H1 (cell line): ENCODE measurements at regions not wholly inside any gene's neighbourhood (a gene's known extent, or its start where the extent isn't known, plus 50 kb on each side); places are given as distances from the start of the nearest gene placed in this dataset.

ENCODE experiments used
- CTCF ChIA-PET: fragments of 300-600 bp; sonication (Branson Sonifier 250); formaldehyde crosslinking; loops from one replicate; lab custom pipeline; 2021; ENCODE audit not compliant: partially characterized antibody; lab: Charles Lee
- POLR2A ChIA-PET: fragments of 300-600 bp; sonication (Branson Sonifier 250); formaldehyde crosslinking; loops from one replicate; lab custom pipeline; 2021; ENCODE audit warnings: inconsistent platforms; ENCODE audit not compliant: partially characterized antibody; lab: Charles Lee
- DNase-seq, 2 experiments: peaks; one replicate each; pipeline versions ENCODE4 v3.0.0 to v3.0.0-alpha.2; 2010 to 2022; ENCODE audit warnings: low spot score in 2 of 2, low read depth in 1 of 2, mixed read lengths in 1 of 2
- FAIRE-seq: peaks from 2 replicates; lab custom pipeline; 2011; peaks lifted over from hg19 to GRCh38; lab: Jason Lieb, UNC
- H2AFZ ChIP-seq: 2 replicates; pipeline ENCODE4 v1.8.1; 2012; ENCODE audit warnings: low read length, inconsistent platforms
- H2AK5ac ChIP-seq: 2 replicates; pipeline ENCODE4 v1.6.1; 2013; ENCODE audit warnings: low read depth, low read length
- H2BK120ac ChIP-seq: replicated peaks from 2 replicates; pipeline ENCODE3; 2013; ENCODE audit warnings: low read depth, low read length, inconsistent platforms
- H2BK12ac ChIP-seq: 2 replicates; pipeline ENCODE4 v1.6.1; 2013; ENCODE audit warnings: low read depth, low read length
- H2BK15ac ChIP-seq: 2 replicates; pipeline ENCODE4 v1.6.1; 2013; ENCODE audit warnings: low read length
- H2BK20ac ChIP-seq: 2 replicates; pipeline ENCODE4 v1.6.1; 2013; ENCODE audit warnings: low read length
- H2BK5ac ChIP-seq: 2 replicates; pipeline ENCODE4 v1.6.1; 2013; ENCODE audit warnings: low read depth, low read length
- H3K14ac ChIP-seq: 2 replicates; pipeline ENCODE4 v1.6.1; 2013; ENCODE audit warnings: inconsistent platforms; ENCODE audit not compliant: insufficient read length
- H3K18ac ChIP-seq: 2 replicates; pipeline ENCODE4 v1.6.1; 2013; ENCODE audit warnings: low read length; ENCODE audit errors: extremely low read depth
- H3K23ac ChIP-seq: 2 replicates; pipeline ENCODE4 v1.6.1; 2013; ENCODE audit warnings: inconsistent platforms; ENCODE audit not compliant: insufficient read length
- H3K23me2 ChIP-seq: 2 replicates; pipeline ENCODE4 v1.6.1; 2013; ENCODE audit warnings: low read depth, low read length
- H3K27ac ChIP-seq: 2 replicates; pipeline ENCODE4 v1.6.1; 2011; ENCODE audit warnings: low read depth, low read length, inconsistent platforms
- H3K27me3 ChIP-seq, 4 experiments: replicated peaks in 1 of 4; 1 replicate in 1 of 4; 2 replicates in 3 of 4; pipeline versions ENCODE4 v1.6.1 to v1.8.1; 2011 to 2013; ENCODE audit warnings: low read length in 3 of 4, mild to moderate bottlenecking in 3 of 4, inconsistent platforms in 2 of 4, mixed read lengths in 2 of 4, moderate library complexity in 1 of 4; ENCODE audit not compliant: control insufficient read depth in 3 of 4, insufficient read depth in 3 of 4; ENCODE audit errors: extremely low read depth in 1 of 4
- H3K36me3 ChIP-seq, 4 experiments: 2 replicates each; pipeline versions ENCODE4 v1.6.1 to v1.8.1; 2011 to 2013; ENCODE audit warnings: mild to moderate bottlenecking in 4 of 4, low read length in 3 of 4, moderate library complexity in 2 of 4, control low read depth in 1 of 4, inconsistent platforms in 1 of 4; ENCODE audit not compliant: insufficient read depth in 4 of 4, control insufficient read depth in 2 of 4
- H3K4ac ChIP-seq: replicated peaks from 2 replicates; pipeline ENCODE3; 2013; ENCODE audit warnings: low read length, low read depth, mixed read lengths, inconsistent platforms; ENCODE audit not compliant: insufficient read length
- H3K4me1 ChIP-seq, 4 experiments: replicated peaks in 1 of 4; 1 replicate in 1 of 4; 2 replicates in 3 of 4; pipeline versions ENCODE4 v1.6.1 to v1.8.1; 2011 to 2013; ENCODE audit warnings: low read length in 3 of 4, inconsistent platforms in 2 of 4, mixed read lengths in 1 of 4; ENCODE audit not compliant: insufficient read depth in 4 of 4, control insufficient read depth in 3 of 4
- H3K4me2 ChIP-seq, 2 experiments: 2 replicates each; pipeline versions ENCODE4 v1.6.1 to v1.8.1; 2011 to 2013; ENCODE audit warnings: low read depth in 2 of 2, low read length in 2 of 2, control low read depth in 1 of 2, inconsistent platforms in 1 of 2, mild to moderate bottlenecking in 1 of 2; ENCODE audit not compliant: insufficient read depth in 1 of 2
- H3K4me3 ChIP-seq, 4 experiments: fragments of 200-600, 300-600 bp in 1 of 4; sonication (generic), shearing (Covaris generic), sonication (Bioruptor Twin) in 1 of 4; 2 replicates each; pipeline versions ENCODE4 v1.5.1 to v1.8.1; 2011 to 2016; ENCODE audit warnings: low read length in 4 of 4, low read depth in 3 of 4, control low read depth in 2 of 4, inconsistent platforms in 2 of 4, mild to moderate bottlenecking in 2 of 4, mixed read lengths in 1 of 4, moderate library complexity in 1 of 4; ENCODE audit not compliant: insufficient read depth in 2 of 4; ENCODE audit errors: extremely low read depth in 1 of 4
- H3K56ac ChIP-seq: replicated peaks from 2 replicates; pipeline ENCODE3; 2013; ENCODE audit warnings: low read depth, mild to moderate bottlenecking, mixed read lengths, low read length, inconsistent platforms; ENCODE audit not compliant: insufficient read length
- H3K79me1 ChIP-seq: 2 replicates; pipeline ENCODE4 v1.6.1; 2013; ENCODE audit warnings: low read depth, low read length, control low read depth
- H3K79me2 ChIP-seq, 2 experiments: 2 replicates each; pipeline versions ENCODE4 v1.6.1 to v1.8.1; 2012 to 2013; ENCODE audit warnings: low read length in 2 of 2, mild to moderate bottlenecking in 2 of 2, inconsistent platforms in 1 of 2; ENCODE audit not compliant: insufficient read depth in 2 of 2, control insufficient read depth in 1 of 2
- H3K9ac ChIP-seq, 4 experiments: replicated peaks in 1 of 4; 1 replicate in 1 of 4; 2 replicates in 3 of 4; pipeline versions ENCODE4 v1.6.1 to v1.8.1; 2011 to 2013; ENCODE audit warnings: low read depth in 3 of 4, low read length in 3 of 4, control low read depth in 2 of 4, mild to moderate bottlenecking in 2 of 4, moderate library complexity in 2 of 4, inconsistent platforms in 1 of 4; ENCODE audit errors: extremely low read depth in 1 of 4
- H3K9me3 ChIP-seq, 2 experiments: 2 replicates each; pipeline versions ENCODE4 v1.6.1 to v1.8.1; 2012 to 2013; ENCODE audit warnings: mild to moderate bottlenecking in 2 of 2, moderate library complexity in 2 of 2, control low read depth in 1 of 2, inconsistent platforms in 1 of 2, low read depth in 1 of 2, low read length in 1 of 2, mixed read lengths in 1 of 2; ENCODE audit not compliant: insufficient read depth in 2 of 2
- H4K20me1 ChIP-seq, 2 experiments: replicated peaks in 1 of 2; 2 replicates each; pipeline versions ENCODE3 to v1.8.1; 2011 to 2013; ENCODE audit warnings: inconsistent platforms in 2 of 2, low read length in 2 of 2, mild to moderate bottlenecking in 1 of 2; ENCODE audit not compliant: insufficient read depth in 2 of 2, control insufficient read depth in 1 of 2
- H4K5ac ChIP-seq: 2 replicates; pipeline ENCODE4 v1.6.1; 2013; ENCODE audit warnings: low read length, low read depth, mixed read lengths, inconsistent platforms; ENCODE audit not compliant: insufficient read length
- H4K8ac ChIP-seq: 2 replicates; pipeline ENCODE4 v1.8.0; 2013; ENCODE audit warnings: mild to moderate bottlenecking, moderate library complexity, low read length, inconsistent platforms; ENCODE audit not compliant: insufficient read depth; ENCODE audit errors: extremely low read depth
- H4K91ac ChIP-seq: replicated peaks from 2 replicates; pipeline ENCODE3; 2013; ENCODE audit warnings: low read length, mixed read lengths, inconsistent platforms; ENCODE audit not compliant: insufficient read length
- BACH1 ChIP-seq: IDR thresholded peaks from 2 replicates; pipeline ENCODE4 v1.6.1; 2012; ENCODE audit warnings: low read length, improper control_type of control experiment
- CHD2 ChIP-seq: IDR thresholded peaks from 2 replicates; pipeline ENCODE4 v1.6.1; 2012; ENCODE audit warnings: low read length, improper control_type of control experiment
- FOSL1 ChIP-seq: IDR thresholded peaks from 2 replicates; pipeline ENCODE4 v1.6.1; 2011; ENCODE audit warnings: mild to moderate bottlenecking, low read depth, low read length, moderate library complexity; ENCODE audit not compliant: insufficient read depth
- KDM4A ChIP-seq: IDR thresholded peaks from one replicate; pipeline ENCODE4 v1.7.1; 2012; ENCODE audit warnings: low read depth, mild to moderate bottlenecking, moderate library complexity, low read length, inconsistent platforms; ENCODE audit not compliant: severe bottlenecking
- POLR2A ChIP-seq, 2 experiments: IDR thresholded peaks; 1 replicate in 1 of 2; 2 replicates in 1 of 2; pipeline ENCODE4 v1.6.1; 2011; ENCODE audit warnings: low read depth in 2 of 2, low read length in 2 of 2, mild to moderate bottlenecking in 2 of 2; ENCODE audit errors: control extremely low read depth in 1 of 2
- RBBP5 ChIP-seq: IDR thresholded peaks from 2 replicates; pipeline ENCODE4 v1.7.1; 2012; ENCODE audit warnings: low read depth, mild to moderate bottlenecking, inconsistent platforms, low read length, moderate library complexity, borderline replicate concordance
- SIN3A ChIP-seq, 2 experiments: IDR thresholded peaks in 1 of 2; conservative IDR thresholded peaks in 1 of 2; 2 replicates each; pipeline ENCODE4 v1.6.1; 2011 to 2012; ENCODE audit warnings: low read length in 2 of 2, improper control_type of control experiment in 1 of 2, low read depth in 1 of 2, mild to moderate bottlenecking in 1 of 2
- SIX5 ChIP-seq: IDR thresholded peaks from 2 replicates; pipeline ENCODE4 v1.6.1; 2011; ENCODE audit warnings: mild to moderate bottlenecking, low read depth, low read length
- SP4 ChIP-seq: IDR thresholded peaks from 2 replicates; pipeline ENCODE4 v1.6.1; 2012; ENCODE audit warnings: low read length, inconsistent platforms
- SRF ChIP-seq: IDR thresholded peaks from 2 replicates; pipeline ENCODE4 v1.6.1; 2011; ENCODE audit warnings: mild to moderate bottlenecking, low read depth, low read length, moderate library complexity
- TBP ChIP-seq: IDR thresholded peaks from 2 replicates; pipeline ENCODE4 v1.6.1; 2011; ENCODE audit warnings: low read depth, low read length, improper control_type of control experiment
- TCF12 ChIP-seq: IDR thresholded peaks from 2 replicates; pipeline ENCODE4 v1.6.1; 2011; ENCODE audit warnings: low read depth, mild to moderate bottlenecking, low read length
- ZNF274 ChIP-seq: IDR thresholded peaks from 2 replicates; pipeline ENCODE4 v1.7.0; 2012; ENCODE audit warnings: low read length, borderline replicate concordance; ENCODE audit errors: extremely low read depth
- WGBS, 2 experiments: shearing (Covaris generic) in 1 of 2; methylation state at CpG; one replicate each; pipeline versions ENCODE4 v1.1.6 to v1.1.7; 2013 to 2015; ENCODE audit warnings: low lambda C conversion rate in 2 of 2, mixed read lengths in 2 of 2, inconsistent platforms in 1 of 2, low coverage in 1 of 2, missing lambda C conversion rate in 1 of 2; ENCODE audit not compliant: insufficient replicate concordance in 2 of 2, insufficient coverage in 1 of 2, insufficient read length in 1 of 2; ENCODE audit errors: extremely low coverage in 1 of 2, missing lambda C conversion rate in 1 of 2; 5-methylcytosine and 5-hydroxymethylcytosine counted together

DNA sequence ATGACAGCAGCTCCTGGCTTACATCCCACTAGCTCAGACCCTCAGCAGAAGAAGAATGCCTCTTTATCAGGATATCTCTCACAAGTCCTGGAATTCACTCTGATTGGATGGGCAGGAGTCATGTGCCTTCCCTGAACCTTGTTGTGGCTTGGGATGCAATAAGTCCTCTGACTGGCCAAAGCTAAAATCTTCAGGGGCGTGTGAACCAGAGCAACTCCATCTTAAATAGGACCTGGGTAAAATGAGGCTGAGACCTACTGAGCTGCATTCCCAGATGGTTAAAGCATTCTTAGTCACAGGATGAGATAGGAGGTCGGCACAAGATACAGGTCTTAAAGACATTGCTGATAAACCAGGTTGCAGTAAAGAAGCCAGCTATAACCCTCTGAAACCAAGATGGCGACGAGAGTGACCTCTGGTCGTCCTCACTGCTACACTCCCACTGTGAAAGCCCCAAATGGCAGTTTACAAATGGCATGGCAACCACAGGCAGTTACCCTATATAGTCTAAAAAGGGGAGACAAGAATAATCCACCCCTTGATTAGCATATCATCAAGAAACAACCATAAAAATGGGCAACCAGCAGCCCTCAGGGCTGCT, 60.4 kb upstream of the FICD start:
- no peak overlapping the region for H3K9ac ChIP-seq
- ChIA-PET CTCF (interaction anchor here (0.7 to 1.3 kb wide), 11 partner anchors 8 to 538 kb away, joined by 3 to 4 read pairs (median 3); no protein-coding TSS in a partner anchor), POLR2A (interaction anchor here (1.8 kb wide), 1 partner anchor 12 kb away, joined by 4 read pairs; no protein-coding TSS in a partner anchor)
- H3K23ac ChIP-seq: no peak overlapping the region
- no peak overlapping the region for H3K27ac ChIP-seq
- no peak overlapping the region for H3K56ac ChIP-seq
- H3K4ac ChIP-seq: no peak overlapping the region
- H2AFZ ChIP-seq: no peak overlapping the region
- no peaks in the 10 kb centered on the region for H4K20me1 ChIP-seq
- no peak for DNase-seq
- H3K18ac ChIP-seq: no peak overlapping the region
- H2BK15ac ChIP-seq: no peak overlapping the region
- no peaks in the 10 kb centered on the region for H3K23me2 ChIP-seq
- WGBS, 2 experiments: 89% methylated on average over 5 of the region's 5 CpGs; no CpG with 5 or more reads in 1 of the 2 experiments
- no peak overlapping the region for H3K4me2 ChIP-seq
- no peaks in the 10 kb centered on the region for H3K27me3 ChIP-seq
- H4K5ac ChIP-seq: no peak overlapping the region
- H3K9me3 ChIP-seq: no peaks in the 10 kb centered on the region
- H4K91ac ChIP-seq: no peak overlapping the region
- no peak overlapping the region for H2AK5ac ChIP-seq
- H3K4me3 ChIP-seq: no peak overlapping the region
- no peak overlapping the region for H2BK5ac ChIP-seq
- H4K8ac ChIP-seq: no peak overlapping the region
- no peak overlapping the region for H3K14ac ChIP-seq
- no peak overlapping the region for H2BK12ac ChIP-seq
- H3K79me1 ChIP-seq: no peaks in the 10 kb centered on the region
- peak overlapping the region; percentile 23; the same call in 1 of the 2 replicates for H2BK20ac ChIP-seq
- no peaks in the 10 kb centered on the region for H3K79me2 ChIP-seq
- no peak overlapping the region for H2BK120ac ChIP-seq
- FAIRE-seq: no peak
- peaks cover 0 to 3% (median 0%) of the 10 kb centered on the region in 4 experiments; a peak in 2 of 7 replicates for H3K4me1 ChIP-seq
- no peaks in the 10 kb centered on the region for H3K36me3 ChIP-seq
- TF ChIP-seq POLR2A (IDR thresholded peaks at IDR 0.05; ENCODE audit: control extremely low read depth in 1 of 2, low read depth in 2 of 2, low read length in 2 of 2) (no peak), TCF12 (no peak), RBBP5 (no peak), TBP (no peak), FOSL1 (no peak), SP4 (no peak), SIN3A (conservative IDR thresholded peaks at IDR 0.05 in 1 of 2, IDR thresholded peaks at IDR 0.05 in 1 of 2; ENCODE audit: low read depth in 1 of 2, low read length in 2 of 2) (no peak), BACH1 (no peak), KDM4A (no peak), SRF (no peak), CHD2 (no peak), SIX5 (no peak), ZNF274 (no peak)
